Progenitor cell of endocrine pancreas (in vitro differentiated cells): ENCODE measurements at regions not wholly inside any gene's neighbourhood (a gene's known extent, or its start where the extent isn't known, plus 50 kb on each side); places are given as distances from the start of the nearest gene placed in this dataset.

Source experiments
- DNase-seq: peaks from one replicate; pipeline ENCODE4 v3.0.0; 2021; ENCODE audit warnings: low spot score; ENCODE audit not compliant: unreplicated experiment
- H3K27ac Mint-ChIP-seq: 2 replicates; pipeline ENCODE4 v1.8.0; 2021; ENCODE audit warnings: mild to moderate bottlenecking, moderate library complexity, mixed read lengths
- H3K27me3 Mint-ChIP-seq: 2 replicates; pipeline ENCODE4 v1.8.0; 2021; ENCODE audit warnings: mixed read lengths
- H3K36me3 Mint-ChIP-seq: 2 replicates; pipeline ENCODE4 v1.8.0; 2022; ENCODE audit warnings: mixed read lengths; ENCODE audit not compliant: insufficient read depth
- H3K4me1 Mint-ChIP-seq: 2 replicates; pipeline ENCODE4 v1.8.0; 2021; ENCODE audit warnings: low read depth, mixed read lengths
- H3K4me3 Mint-ChIP-seq: 2 replicates; pipeline ENCODE4 v1.8.0; 2021; ENCODE audit warnings: low read depth, mild to moderate bottlenecking, moderate library complexity, mixed read lengths
- H3K9me3 Mint-ChIP-seq: 2 replicates; pipeline ENCODE4 v1.8.0; 2021; ENCODE audit warnings: low read depth, mixed read lengths
- CTCF ChIP-seq: fragments of 200-600 bp; sonication (generic); IDR thresholded peaks from one replicate; pipeline ENCODE4 v1.5.0; 2021; ENCODE audit warnings: antibody characterized with exemption, mild to moderate bottlenecking; ENCODE audit not compliant: unreplicated experiment

- Mint-ChIP-seq H3K4me1 (peaks cover 14% of the 10 kb centered on the region), H3K27me3 (peaks cover 7% of the 10 kb centered on the region), H3K9me3 (peaks cover 3% of the 10 kb centered on the region), H3K36me3 (no peaks in the 10 kb centered on the region), H3K4me3 (no peak overlapping the region), H3K27ac (peak overlapping the region; percentile 34)
- TF ChIP-seq CTCF: peak; percentile 7
- DNase-seq: no peak
Observed at GRCh38 chr10:78937800-78938694, 130.7 kb upstream of the ZMIZ1 start.

GRCh38 chr10:78938695-78939672, 129.8 kb upstream of the ZMIZ1 start:
- Mint-ChIP-seq H3K9me3 (peaks cover 4% of the 10 kb centered on the region), H3K27me3 (peaks cover 6% of the 10 kb centered on the region), H3K36me3 (no peaks in the 10 kb centered on the region), H3K4me3 (no peak overlapping the region), H3K4me1 (peaks cover 14% of the 10 kb centered on the region), H3K27ac (no peak overlapping the region)
- no peak for DNase-seq
- no peak for TF ChIP-seq CTCF

GRCh38 chr10:78942091-78942501, 126.7 kb upstream of the ZMIZ1 start:
- no peak for TF ChIP-seq CTCF
- DNase-seq: no peak
- H3K27me3 Mint-ChIP-seq: peaks cover 19% of the 10 kb centered on the region
- H3K4me3 Mint-ChIP-seq: no peak overlapping the region
- peaks cover 4% of the 10 kb centered on the region for H3K9me3 Mint-ChIP-seq
- H3K27ac Mint-ChIP-seq: no peak overlapping the region
- peaks cover 10% of the 10 kb centered on the region for H3K4me1 Mint-ChIP-seq
- H3K36me3 Mint-ChIP-seq: no peaks in the 10 kb centered on the region

GRCh38 chr10:78944723-78945312, 123.9 kb upstream of the ZMIZ1 start:
- TF ChIP-seq CTCF: no peak
- Mint-ChIP-seq H3K27ac (peak overlapping the region; percentile 56), H3K4me1 (no peaks in the 10 kb centered on the region), H3K27me3 (peaks cover 19% of the 10 kb centered on the region), H3K4me3 (no peak overlapping the region), H3K9me3 (peaks cover 4% of the 10 kb centered on the region), H3K36me3 (no peaks in the 10 kb centered on the region)
- no peak for DNase-seq

- no peaks in the 10 kb centered on the region for H3K4me1 Mint-ChIP-seq
- H3K9me3 Mint-ChIP-seq: peaks cover 4% of the 10 kb centered on the region
- no peak for TF ChIP-seq CTCF
- no peak for DNase-seq
- no peak overlapping the region for H3K4me3 Mint-ChIP-seq
- H3K27ac Mint-ChIP-seq: no peak overlapping the region
- peaks cover 19% of the 10 kb centered on the region for H3K27me3 Mint-ChIP-seq
- no peaks in the 10 kb centered on the region for H3K36me3 Mint-ChIP-seq
Observed at GRCh38 chr10:78945838-78946237, 122.9 kb upstream of the ZMIZ1 start.
